Keratinocyte (primary cell): ENCODE measurements at regions not wholly inside any gene's neighbourhood (a gene's known extent, or its start where the extent isn't known, plus 50 kb on each side); places are given as distances from the start of the nearest gene placed in this dataset.

Source experiments
- DNase-seq: peaks from one replicate; pipeline ENCODE4 v3.0.0-alpha.2; 2011; ENCODE audit warnings: low read depth, missing footprints, low spot score
- FAIRE-seq: peaks from 2 replicates; lab custom pipeline; 2011; peaks lifted over from hg19 to GRCh38; lab: Jason Lieb, UNC
- H2AFZ ChIP-seq: 2 replicates; pipeline ENCODE4 v1.6.0; 2012; ENCODE audit warnings: low read length, control low read depth, inconsistent platforms; ENCODE audit not compliant: control insufficient read depth
- H3K27ac ChIP-seq: 2 replicates; pipeline ENCODE4 v1.5.1; 2011; ENCODE audit warnings: low read length; ENCODE audit not compliant: control insufficient read depth, insufficient read depth
- H3K27me3 ChIP-seq: 3 replicates; pipeline ENCODE4 v1.6.0; 2011; ENCODE audit warnings: low read length; ENCODE audit not compliant: control insufficient read depth, insufficient read depth; ENCODE audit errors: extremely low read depth
- H3K36me3 ChIP-seq, 2 experiments: 2 replicates in 1 of 2; 3 replicates in 1 of 2; pipeline ENCODE4 v1.5.1; 2011; ENCODE audit warnings: low read length in 2 of 2, mild to moderate bottlenecking in 1 of 2; ENCODE audit not compliant: control insufficient read depth in 2 of 2, insufficient read depth in 2 of 2; ENCODE audit errors: extremely low read depth in 1 of 2
- H3K4me1 ChIP-seq: 3 replicates; pipeline ENCODE4 v1.5.1; 2011; ENCODE audit warnings: low read length; ENCODE audit not compliant: control insufficient read depth, insufficient read depth; ENCODE audit errors: extremely low read depth
- H3K4me2 ChIP-seq: 3 replicates; pipeline ENCODE4 v1.6.0; 2011; ENCODE audit warnings: low read depth, low read length; ENCODE audit not compliant: control insufficient read depth, insufficient read depth; ENCODE audit errors: extremely low read depth
- H3K4me3 ChIP-seq, 3 experiments: fragments of 200-600 bp in 1 of 3; sonication (generic) in 1 of 3; 2 replicates in 2 of 3; 3 replicates in 1 of 3; pipeline ENCODE4 v1.5.1; 2011 to 2016; ENCODE audit warnings: low read length in 3 of 3, mild to moderate bottlenecking in 3 of 3, control low read depth in 2 of 3, inconsistent platforms in 1 of 3, low read depth in 1 of 3, mixed read lengths in 1 of 3, mixed run types in 1 of 3, moderate library complexity in 1 of 3; ENCODE audit not compliant: control insufficient read depth in 2 of 3, insufficient read depth in 2 of 3; ENCODE audit errors: extremely low read depth in 1 of 3
- H3K79me2 ChIP-seq: 2 replicates; pipeline ENCODE4 v1.6.0; 2012; ENCODE audit warnings: low read length; ENCODE audit not compliant: control insufficient read depth, insufficient read depth
- H3K9ac ChIP-seq: 3 replicates; pipeline ENCODE4 v1.6.0; 2011; ENCODE audit warnings: low read length; ENCODE audit not compliant: control insufficient read depth, insufficient read depth; ENCODE audit errors: extremely low read depth
- H3K9me1 ChIP-seq: 3 replicates; pipeline ENCODE4 v1.6.0; 2011; ENCODE audit warnings: low read length; ENCODE audit not compliant: control insufficient read depth, insufficient read depth; ENCODE audit errors: extremely low read depth
- H3K9me3 ChIP-seq: 2 replicates; pipeline ENCODE4 v1.5.1; 2012; ENCODE audit warnings: low read depth, low read length; ENCODE audit not compliant: control insufficient read depth
- H4K20me1 ChIP-seq: 3 replicates; pipeline ENCODE4 v1.6.0; 2011; ENCODE audit warnings: low read length; ENCODE audit not compliant: control insufficient read depth, insufficient read depth; ENCODE audit errors: extremely low read depth
- CTCF ChIP-seq, 3 experiments: IDR thresholded peaks in 1 of 3; conservative IDR thresholded peaks in 1 of 3; optimal IDR thresholded peaks in 1 of 3; 2 replicates in 2 of 3; 3 replicates in 1 of 3; pipeline versions ENCODE3 to v1.5.1; 2011; ENCODE audit warnings: low read length in 3 of 3, mild to moderate bottlenecking in 3 of 3, moderate library complexity in 2 of 3, control low read depth in 1 of 3, inconsistent platforms in 1 of 3; ENCODE audit not compliant: insufficient read depth in 2 of 3; ENCODE audit errors: extremely low read depth in 1 of 3
- EZH2 ChIP-seq: IDR thresholded peaks from one replicate; pipeline ENCODE4 v1.6.1; 2012; ENCODE audit warnings: inconsistent platforms, mild to moderate bottlenecking, low read length, moderate library complexity
- dilution Hi-C: fragments of 300-500 bp; cut with MboI; formaldehyde crosslinking; loops from one replicate; pipeline ENCODE4 v1.7.0; 2020; ENCODE audit warnings: low sequenced_read_pairs; ENCODE audit not compliant: extremely low pct_ligation_motif_present

DNA sequence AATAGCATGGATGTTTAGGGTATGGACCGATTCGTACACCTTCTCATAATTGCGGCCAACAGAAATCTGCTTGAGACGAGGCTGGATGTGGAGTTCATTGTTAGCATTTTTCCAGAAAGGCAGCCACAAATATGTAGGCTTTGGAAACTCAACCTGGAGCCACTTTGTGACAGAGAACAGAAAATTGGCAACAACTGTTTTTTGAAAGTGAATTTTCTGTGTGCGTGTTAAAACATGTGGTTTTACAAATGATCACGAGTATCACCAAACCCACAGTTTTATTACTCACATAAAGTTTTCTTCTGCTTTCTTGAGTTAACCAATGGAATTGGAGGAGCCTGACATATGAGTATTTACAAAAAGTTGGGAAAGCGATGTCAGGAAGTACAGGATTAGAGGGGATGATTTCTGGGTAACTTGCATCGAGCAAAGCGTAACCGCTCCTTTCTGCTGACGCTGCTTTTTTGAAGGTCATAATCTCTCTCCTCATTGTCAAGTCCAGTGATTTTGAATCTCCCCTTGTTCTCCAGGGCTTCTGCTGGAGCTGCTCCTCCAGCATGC is 138.5 kb upstream of the TAF11L2 start:
- peaks cover 7% of the 10 kb centered on the region for H3K9me3 ChIP-seq
- H3K27ac ChIP-seq, result no peak overlapping the region
- H2AFZ ChIP-seq, result peak overlapping the region; percentile 4
- H3K36me3 ChIP-seq, result no peaks in the 10 kb centered on the region
- H3K4me3 ChIP-seq, result no peak overlapping the region
- no peak for FAIRE-seq
- H3K79me2 ChIP-seq, result no peaks in the 10 kb centered on the region
- no peak overlapping the region for H3K9ac ChIP-seq
- no peaks in the 10 kb centered on the region for H3K27me3 ChIP-seq
- H3K9me1 ChIP-seq, result no peaks in the 10 kb centered on the region
- H3K4me1 ChIP-seq, result peaks cover 8% of the 10 kb centered on the region
- TF ChIP-seq CTCF (optimal IDR thresholded peaks at IDR 0.05 in 1 of 3, IDR thresholded peaks at IDR 0.05 in 1 of 3, conservative IDR thresholded peaks at IDR 0.05 in 1 of 3; ENCODE audit: extremely low read depth in 1 of 3, insufficient read depth in 2 of 3, low read length in 3 of 3) (no peak), EZH2 (no peak)
- dilution Hi-C loops, result no loop called here
- DNase-seq, result no peak
- H4K20me1 ChIP-seq, result no peaks in the 10 kb centered on the region
- H3K4me2 ChIP-seq, result no peak overlapping the region

- Histone ChIP-seq H3K27me3 (no peaks in the 10 kb centered on the region), H2AFZ (no peak overlapping the region), H3K9me1 (no peaks in the 10 kb centered on the region), H3K79me2 (no peaks in the 10 kb centered on the region), H3K36me3 (no peaks in the 10 kb centered on the region), H3K4me1 (peaks cover 8% of the 10 kb centered on the region), H3K27ac (no peak overlapping the region), H4K20me1 (no peaks in the 10 kb centered on the region), H3K9me3 (peaks cover 7% of the 10 kb centered on the region), H3K4me2 (no peak overlapping the region), H3K9ac (no peak overlapping the region), H3K4me3 (no peak overlapping the region)
- TF ChIP-seq CTCF (optimal IDR thresholded peaks at IDR 0.05 in 1 of 3, IDR thresholded peaks at IDR 0.05 in 1 of 3, conservative IDR thresholded peaks at IDR 0.05 in 1 of 3; ENCODE audit: extremely low read depth in 1 of 3, insufficient read depth in 2 of 3, low read length in 3 of 3), result no peak
- TF ChIP-seq EZH2, result no peak
- DNase-seq (no peak), FAIRE-seq (no peak)
- dilution Hi-C loops, result no loop called here
Observed at GRCh38 chr5:17360879-17361278, 137.2 kb upstream of the TAF11L2 start.
